GM19238 (cell line): ENCODE measurements at regions not wholly inside any gene's neighbourhood (a gene's known extent, or its start where the extent isn't known, plus 50 kb on each side); places are given as distances from the start of the nearest gene placed in this dataset.
A peak's percentile ranks its signal among the peaks of the same experiment; 100 is the strongest.

Source experiments
- DNase-seq: peaks from one replicate; pipeline ENCODE4 v3.0.0; 2011; ENCODE audit warnings: low spot score; ENCODE audit not compliant: insufficient read length

- DNase-seq: no peak
These were observed 84.2 kb upstream of the S1PR1 start for GRCh38 chr1:101152633-101153032.

- no peak for DNase-seq
These were observed 85.5 kb upstream of the S1PR1 start for GRCh38 chr1:101151286-101151685.

- DNase-seq: no peak
These were observed 86.1 kb upstream of the S1PR1 start for GRCh38 chr1:101150670-101151069.

- DNase-seq: no peak
These were observed 86.6 kb upstream of the S1PR1 start for GRCh38 chr1:101150266-101150665.

GRCh38 chr1:101148980-101149379 lies 87.8 kb upstream of the S1PR1 start:
- no peak for DNase-seq

- DNase-seq: no peak
These were observed 89.4 kb upstream of the S1PR1 start for GRCh38 chr1:101147381-101147780.

GRCh38 chr1:101145449-101145820 lies 91.4 kb upstream of the S1PR1 start:
- no peak for DNase-seq

GRCh38 chr1:101144671-101145448 lies 92.0 kb upstream of the S1PR1 start:
- no peak for DNase-seq

GRCh38 chr1:101142244-101142643 lies 94.6 kb upstream of the S1PR1 start:
- DNase-seq: no peak

- no peak for DNase-seq
These were observed 95.4 kb upstream of the S1PR1 start for GRCh38 chr1:101141376-101141775.

- no peak for DNase-seq
These were observed 96.7 kb upstream of the S1PR1 start for GRCh38 chr1:101139821-101140718.

GRCh38 chr1:101139130-101139529 lies 97.7 kb upstream of the S1PR1 start:
- no peak for DNase-seq

- no peak for DNase-seq
These were observed 99.4 kb upstream of the S1PR1 start for GRCh38 chr1:101137144-101138126.

GRCh38 chr1:101136739-101137138 lies 100.1 kb upstream of the S1PR1 start:
- peak; percentile 11 for DNase-seq

- DNase-seq: no peak
These were observed 100.5 kb upstream of the S1PR1 start for GRCh38 chr1:101136271-101136670.

- DNase-seq: no peak
These were observed 101.3 kb upstream of the S1PR1 start for GRCh38 chr1:101135526-101135925.

- no peak for DNase-seq
These were observed 105.5 kb upstream of the S1PR1 start for GRCh38 chr1:101131239-101131843.

- DNase-seq: no peak
These were observed 105.1 kb upstream of the DPH5 start for GRCh38 chr1:101130673-101131072.

GRCh38 chr1:101128846-101129245 lies 103.3 kb upstream of the DPH5 start:
- DNase-seq: no peak

GRCh38 chr1:101128211-101128727 lies 102.7 kb upstream of the DPH5 start:
- peak; percentile 7 for DNase-seq

- no peak for DNase-seq
These were observed 98.8 kb upstream of the DPH5 start for GRCh38 chr1:101124405-101124804.
